Right hindlimb (tissue), 1 donor: ENCODE measurements at regions not wholly inside any gene's neighbourhood (a gene's known extent, or its start where the extent isn't known, plus 50 kb on each side); places are given as distances from the start of the nearest gene placed in this dataset.

Experiments used
- DNase-seq: peaks from one replicate; pipeline ENCODE4 v3.0.0-alpha.2; 2018

GRCh38 chr2:857937-858336, 92.7 kb upstream of the SNTG2 start:
- no peak for DNase-seq

- DNase-seq = no peak
Observed at GRCh38 chr2:857081-857480, 93.6 kb upstream of the SNTG2 start.

GRCh38 chr2:856456-856855, 94.2 kb upstream of the SNTG2 start:
- DNase-seq = no peak

- DNase-seq = no peak
Observed at GRCh38 chr2:856041-856440, 94.6 kb upstream of the SNTG2 start.

GRCh38 chr2:855177-855576, 95.5 kb upstream of the SNTG2 start:
- DNase-seq = no peak

- no peak for DNase-seq
Observed at GRCh38 chr2:854460-854859, 96.2 kb upstream of the SNTG2 start.

GRCh38 chr2:853203-853870, 97.3 kb upstream of the SNTG2 start:
- peak; percentile 39 for DNase-seq

- DNase-seq = no peak
Observed at GRCh38 chr2:852168-852567, 98.5 kb upstream of the SNTG2 start.

- no peak for DNase-seq
Observed at GRCh38 chr2:851680-852079, 99.0 kb upstream of the SNTG2 start.

GRCh38 chr2:851078-851477, 99.6 kb upstream of the SNTG2 start:
- DNase-seq = no peak

GRCh38 chr2:850429-850828, 100.2 kb upstream of the SNTG2 start:
- no peak for DNase-seq

GRCh38 chr2:848099-848498, 102.5 kb upstream of the SNTG2 start:
- DNase-seq = no peak

- no peak for DNase-seq
Observed at GRCh38 chr2:847669-848068, 103.0 kb upstream of the SNTG2 start.

- no peak for DNase-seq
Observed at GRCh38 chr2:844715-845114, 105.9 kb upstream of the SNTG2 start.

- DNase-seq = no peak
Observed at GRCh38 chr2:842151-842803, 108.4 kb upstream of the SNTG2 start.

GRCh38 chr2:841036-841435, 109.6 kb upstream of the SNTG2 start:
- no peak for DNase-seq

- DNase-seq = no peak
Observed at GRCh38 chr2:834233-834632, 116.4 kb upstream of the SNTG2 start.

GRCh38 chr2:833180-833579, 117.5 kb upstream of the SNTG2 start:
- DNase-seq = no peak

GRCh38 chr2:832635-833034, 118.0 kb upstream of the SNTG2 start:
- DNase-seq = no peak

- no peak for DNase-seq
Observed at GRCh38 chr2:831622-832021, 119.0 kb upstream of the SNTG2 start.

GRCh38 chr2:831225-831536, 119.5 kb upstream of the SNTG2 start:
- no peak for DNase-seq

GRCh38 chr2:830419-831224, 120.0 kb upstream of the SNTG2 start:
- DNase-seq = no peak

GRCh38 chr2:829047-829446, 121.6 kb upstream of the SNTG2 start:
- no peak for DNase-seq

GRCh38 chr2:824954-825353, 125.7 kb upstream of the SNTG2 start:
- no peak for DNase-seq
